GM13977 (cell line): ENCODE measurements at regions not wholly inside any gene's neighbourhood (a gene's known extent, or its start where the extent isn't known, plus 50 kb on each side); places are given as distances from the start of the nearest gene placed in this dataset.

Experiments used
- DNase-seq: peaks from one replicate; pipeline ENCODE4 v3.0.0; 2012; ENCODE audit warnings: low spot score
- in situ Hi-C: fragments of 300-500 bp; cut with MboI; formaldehyde crosslinking; loops from one replicate; pipeline ENCODE4 v1.12.0; 2022; ENCODE audit warnings: low sequenced_read_pairs, low pct_unique_long_range_greater_than_20kb, mixed read lengths, inconsistent platforms; ENCODE audit not compliant: unreplicated experiment
- TF ChIP-seq, protein P1 (sequence below): IDR thresholded peaks from 2 replicates; pipeline ENCODE4 v1.5.1; 2012; ENCODE audit warnings: mild to moderate bottlenecking, control low read depth; ENCODE audit not compliant: insufficient read depth; ENCODE audit errors: extremely low read depth, missing control alignments

DNA sequence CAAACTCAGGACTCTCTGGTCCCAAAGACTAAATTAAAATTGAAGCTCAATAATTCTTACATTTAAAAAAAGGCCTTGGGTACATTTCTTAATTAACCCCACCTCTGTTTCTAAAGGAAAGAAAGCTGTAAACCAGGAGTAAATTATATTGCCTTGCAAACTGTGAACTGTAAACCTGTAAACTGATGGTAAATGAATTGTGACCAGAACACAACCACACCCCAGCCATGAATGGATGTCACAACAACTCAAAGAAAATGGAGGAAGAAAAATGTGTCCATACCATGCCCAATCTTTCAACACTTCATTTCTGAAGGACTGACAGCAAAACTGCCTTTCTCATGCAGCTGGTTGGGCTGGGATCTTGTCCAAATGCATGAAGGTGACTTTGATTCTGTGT is 171.3 kb upstream of the C1orf87 start:
- in situ Hi-C loops: no loop called here
- DNase-seq: no peak
- TF ChIP-seq, protein P1, sequence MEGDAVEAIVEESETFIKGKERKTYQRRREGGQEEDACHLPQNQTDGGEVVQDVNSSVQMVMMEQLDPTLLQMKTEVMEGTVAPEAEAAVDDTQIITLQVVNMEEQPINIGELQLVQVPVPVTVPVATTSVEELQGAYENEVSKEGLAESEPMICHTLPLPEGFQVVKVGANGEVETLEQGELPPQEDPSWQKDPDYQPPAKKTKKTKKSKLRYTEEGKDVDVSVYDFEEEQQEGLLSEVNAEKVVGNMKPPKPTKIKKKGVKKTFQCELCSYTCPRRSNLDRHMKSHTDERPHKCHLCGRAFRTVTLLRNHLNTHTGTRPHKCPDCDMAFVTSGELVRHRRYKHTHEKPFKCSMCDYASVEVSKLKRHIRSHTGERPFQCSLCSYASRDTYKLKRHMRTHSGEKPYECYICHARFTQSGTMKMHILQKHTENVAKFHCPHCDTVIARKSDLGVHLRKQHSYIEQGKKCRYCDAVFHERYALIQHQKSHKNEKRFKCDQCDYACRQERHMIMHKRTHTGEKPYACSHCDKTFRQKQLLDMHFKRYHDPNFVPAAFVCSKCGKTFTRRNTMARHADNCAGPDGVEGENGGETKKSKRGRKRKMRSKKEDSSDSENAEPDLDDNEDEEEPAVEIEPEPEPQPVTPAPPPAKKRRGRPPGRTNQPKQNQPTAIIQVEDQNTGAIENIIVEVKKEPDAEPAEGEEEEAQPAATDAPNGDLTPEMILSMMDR: no peak

DNA sequence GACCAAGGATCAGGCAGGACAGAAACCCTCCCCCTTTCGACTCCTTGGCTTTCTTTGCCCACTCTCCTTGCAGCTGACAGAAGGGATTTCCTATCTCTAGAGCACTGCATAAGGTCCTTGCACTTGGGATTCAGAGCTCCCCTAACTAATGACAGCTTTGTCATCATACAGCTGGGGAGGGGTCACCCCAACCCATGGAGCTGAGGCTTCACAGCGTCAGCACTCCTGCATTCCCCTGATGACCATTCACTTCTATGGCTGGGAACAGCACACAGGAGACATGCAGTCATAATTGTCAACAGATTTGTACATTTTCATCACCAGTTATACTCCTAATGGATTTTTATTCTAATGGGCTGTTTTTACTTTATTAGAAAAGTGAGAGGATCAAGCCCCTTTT is 161.7 kb upstream of the C1orf87 start:
- TF ChIP-seq, protein P1: no peak
- no peak for DNase-seq
- in situ Hi-C loops: no loop called here

GRCh38 chr1:60234776-60235175 is 161.2 kb upstream of the C1orf87 start:
- TF ChIP-seq, protein P1: no peak
- in situ Hi-C loops: no loop called here
- DNase-seq: no peak

DNA sequence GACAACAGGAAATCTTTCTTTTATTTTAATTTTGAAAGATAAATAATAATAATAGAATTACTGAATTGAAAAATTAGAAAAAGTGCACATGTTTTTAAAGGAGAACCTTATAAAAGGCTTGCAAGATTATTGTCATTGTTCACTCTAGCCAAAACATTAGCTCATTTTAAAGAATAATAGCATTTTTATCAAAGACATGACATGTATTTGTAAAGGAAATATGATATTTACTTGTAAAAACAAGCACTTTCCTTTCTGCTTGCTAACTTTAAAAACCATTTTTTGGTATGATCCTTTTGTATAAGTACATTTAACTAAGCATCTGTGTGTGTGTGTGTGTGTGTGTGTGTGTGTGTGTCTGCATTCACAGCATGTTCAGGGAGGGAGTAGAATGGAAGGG is 156.3 kb upstream of the C1orf87 start:
- TF ChIP-seq, protein P1: no peak
- DNase-seq: no peak
- in situ Hi-C loops: no loop called here

GRCh38 chr1:60228041-60228491 is 154.5 kb upstream of the C1orf87 start:
- DNase-seq: no peak
- TF ChIP-seq, protein P1: no peak
- in situ Hi-C loops: no loop called here

- in situ Hi-C loops: no loop called here
- DNase-seq: no peak
- TF ChIP-seq, protein P1: no peak
Measured at GRCh38 chr1:60227601-60228000, 154.0 kb upstream of the C1orf87 start.

GRCh38 chr1:60225486-60225885 is 151.9 kb upstream of the C1orf87 start:
- TF ChIP-seq, protein P1: no peak
- in situ Hi-C loops: no loop called here
- no peak for DNase-seq
